ENCODE measurements at regions not wholly inside any gene's neighbourhood (a gene's known extent, or its start where the extent isn't known, plus 50 kb on each side); places are given as distances from the start of the nearest gene placed in this dataset.
"Not testable (repeated sequence)": the region's sequence is repeated elsewhere in the genome, so short reads cannot be mapped to it uniquely, and the experiment has no call there.

GRCh38 chr1:226461087-226461486, 53.2 kb upstream of the PARP1 start:
- in situ Hi-C loops (cut with MboI; ENCODE audit: low sequenced_read_pairs) = no loop called here

GRCh38 chr1:226463925-226464586, 56.2 kb upstream of the PARP1 start:
- in situ Hi-C loops (cut with MboI; ENCODE audit: low sequenced_read_pairs) = no loop called here

DNA sequence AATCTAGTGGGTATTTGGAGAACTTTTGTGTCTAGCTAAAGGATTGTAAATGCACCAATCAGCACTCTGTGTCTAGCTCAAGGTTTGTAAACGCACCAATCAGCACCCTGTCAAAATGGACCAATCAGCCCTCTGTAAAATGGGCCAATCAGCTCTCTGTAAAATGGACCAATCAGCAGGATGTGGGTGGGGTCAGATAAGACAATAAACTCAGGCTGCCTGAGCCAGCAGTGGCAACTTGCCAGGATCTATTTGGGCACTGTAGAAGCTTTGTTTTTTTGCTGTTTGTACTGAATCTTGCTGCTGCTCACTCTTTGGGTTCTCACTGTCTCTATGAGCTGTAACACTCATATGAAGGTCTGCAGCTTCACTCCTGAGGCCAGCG, 56.7 kb upstream of the PARP1 start:
- in situ Hi-C loops (cut with MboI; ENCODE audit: low sequenced_read_pairs) = not testable (repeated sequence)

GRCh38 chr1:226466296-226466695, 58.4 kb upstream of the PARP1 start:
- in situ Hi-C loops (cut with MboI; ENCODE audit: low sequenced_read_pairs) = no loop called here

GRCh38 chr1:226467443-226467842, 59.5 kb upstream of the PARP1 start:
- in situ Hi-C loops (cut with MboI; ENCODE audit: low sequenced_read_pairs) = no loop called here

DNA sequence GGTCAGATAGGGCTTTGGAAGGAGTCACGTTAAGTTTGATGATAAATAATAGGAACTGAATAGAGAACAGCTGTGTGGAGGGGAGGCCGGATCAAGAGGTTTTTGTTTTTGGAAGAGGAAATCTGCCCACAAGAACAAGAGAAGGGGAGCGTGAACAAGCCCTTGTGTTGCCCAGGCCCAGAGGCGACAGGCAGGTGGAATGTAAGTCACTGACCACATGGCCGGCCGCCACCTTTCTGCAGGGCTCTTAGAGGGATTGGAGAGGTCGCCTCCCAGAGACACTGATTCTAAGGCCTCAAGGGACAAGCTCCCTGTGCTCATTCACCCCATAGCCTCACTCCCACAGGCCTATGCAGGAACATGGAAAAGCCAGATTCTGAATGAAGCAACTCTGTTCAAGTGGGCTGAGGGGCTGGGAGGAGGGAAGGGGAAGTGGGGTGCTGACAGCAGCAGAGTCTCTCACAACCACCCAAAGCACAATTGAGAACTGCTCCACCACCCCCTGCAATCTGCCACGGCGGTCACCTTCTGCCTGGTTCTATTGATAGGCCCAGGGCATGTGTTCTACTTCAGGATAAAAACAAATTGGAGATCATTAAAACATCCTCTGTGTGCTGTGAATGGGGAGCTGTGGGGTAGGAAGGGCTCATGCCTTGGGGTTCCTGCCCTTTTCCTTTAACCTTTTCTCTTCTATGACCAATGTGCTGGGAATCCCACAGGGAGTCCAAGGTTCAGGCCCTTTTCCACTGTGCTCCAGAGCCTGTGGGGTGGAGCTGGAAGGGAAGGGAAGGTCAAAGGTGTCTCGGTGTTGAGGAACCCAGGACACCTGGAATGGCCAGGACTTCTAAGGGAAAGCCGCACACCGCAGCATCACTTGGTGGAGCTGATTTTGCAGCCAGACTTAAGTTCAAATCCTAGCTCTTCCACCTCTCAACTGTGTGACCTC, 63.3 kb upstream of the PARP1 start:
- in situ Hi-C loops (cut with MboI; ENCODE audit: low sequenced_read_pairs) = no loop called here

DNA sequence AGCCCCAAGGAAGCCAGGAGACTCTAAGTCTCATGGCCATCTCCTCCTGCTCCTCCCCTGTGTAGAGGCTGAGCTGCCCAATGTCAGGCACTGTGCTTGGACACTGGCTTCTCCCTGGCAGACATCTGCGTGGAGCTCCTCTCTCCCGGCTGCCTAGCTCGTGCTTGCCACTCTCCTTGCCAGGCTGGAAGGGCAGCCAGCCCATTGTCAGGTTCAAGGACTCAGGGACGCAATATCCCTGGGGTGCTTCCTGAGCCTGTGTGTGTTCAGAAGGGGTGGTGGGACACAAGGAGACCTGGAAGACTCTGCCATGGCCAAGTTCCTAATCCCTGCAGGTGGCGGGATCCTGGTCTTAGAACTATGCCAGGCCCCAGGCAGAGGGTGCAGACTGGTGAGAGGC, 65.4 kb upstream of the PARP1 start:
- in situ Hi-C loops (cut with MboI; ENCODE audit: low sequenced_read_pairs) = no loop called here

- in situ Hi-C loops (cut with MboI; ENCODE audit: low sequenced_read_pairs) = no loop called here
Measured at GRCh38 chr1:226474041-226474440, 66.1 kb upstream of the PARP1 start.

GRCh38 chr1:226474443-226475141, 66.7 kb upstream of the PARP1 start:
- in situ Hi-C loops (cut with MboI; ENCODE audit: low sequenced_read_pairs) = no loop called here

DNA sequence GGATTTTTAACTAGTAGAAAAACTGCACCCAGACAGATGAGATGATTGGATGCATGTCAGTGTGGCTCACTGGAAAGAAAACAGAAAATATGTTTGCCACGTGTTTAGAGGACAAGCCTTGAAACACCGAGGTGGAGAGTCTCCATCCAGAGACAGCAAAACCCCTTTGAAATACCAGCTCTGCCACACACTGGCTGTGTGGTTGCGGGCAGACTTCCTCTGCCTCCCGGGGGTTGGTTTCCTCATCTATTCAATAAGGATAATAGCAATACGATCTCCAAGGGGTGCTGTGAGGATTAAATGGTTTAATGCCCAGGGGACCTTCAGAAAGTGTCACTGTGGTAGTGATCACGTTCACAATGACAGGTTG, 67.2 kb upstream of the PARP1 start:
- in situ Hi-C loops (cut with MboI; ENCODE audit: low sequenced_read_pairs) = no loop called here

DNA sequence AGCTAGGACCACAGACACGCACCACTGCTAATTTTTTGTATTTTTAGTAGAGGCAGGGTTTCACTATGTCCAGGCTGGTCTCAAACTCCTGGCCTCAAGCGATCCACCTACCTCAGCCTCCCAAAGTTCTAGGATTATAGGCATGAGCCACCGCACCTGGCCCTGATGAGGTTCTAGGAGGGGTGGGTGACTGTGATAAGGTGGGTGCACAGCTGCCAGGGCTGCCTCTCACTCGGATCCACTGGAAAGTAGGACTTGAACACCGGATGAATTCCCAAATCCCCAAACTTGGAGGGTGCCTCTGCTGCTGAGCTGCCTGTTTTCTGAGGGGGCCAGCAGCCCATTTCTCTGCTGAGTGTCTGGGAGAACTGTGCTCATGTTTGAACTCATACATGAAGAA, 68.2 kb upstream of the PARP1 start:
- in situ Hi-C loops (cut with MboI; ENCODE audit: low sequenced_read_pairs) = no loop called here

- in situ Hi-C loops (cut with MboI; ENCODE audit: low sequenced_read_pairs) = no loop called here
Measured at GRCh38 chr1:226476648-226477319, 68.9 kb upstream of the PARP1 start.

DNA sequence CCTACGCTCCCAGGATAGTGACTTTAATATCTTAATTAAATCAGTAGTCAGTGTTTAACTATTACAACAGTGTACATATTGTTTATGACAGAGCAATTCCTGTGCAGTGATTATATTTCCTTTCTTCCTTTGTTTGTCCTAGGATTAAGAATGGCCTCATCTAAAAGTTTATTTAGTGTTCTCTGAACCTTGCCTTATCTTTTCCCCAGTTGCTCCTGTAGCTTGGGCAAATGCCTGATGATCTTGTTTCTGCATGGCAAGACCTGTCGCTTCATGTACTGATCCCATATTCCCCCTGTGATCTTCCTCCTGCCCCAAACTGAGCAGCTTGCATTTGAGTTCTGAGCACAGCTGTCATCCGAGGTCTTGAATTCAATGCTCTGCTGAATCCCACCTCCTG, 69.1 kb upstream of the STUM start:
- in situ Hi-C loops (cut with MboI; ENCODE audit: low sequenced_read_pairs) = no loop called here

- in situ Hi-C loops (cut with MboI; ENCODE audit: low sequenced_read_pairs) = no loop called here
Measured at GRCh38 chr1:226480461-226480860, 68.1 kb upstream of the STUM start.

- in situ Hi-C loops (cut with MboI; ENCODE audit: low sequenced_read_pairs) = no loop called here
Measured at GRCh38 chr1:226481133-226481532, 67.4 kb upstream of the STUM start.

- in situ Hi-C loops (cut with MboI; ENCODE audit: low sequenced_read_pairs) = no loop called here
Measured at GRCh38 chr1:226482196-226482595, 66.4 kb upstream of the STUM start.

GRCh38 chr1:226482975-226483700, 65.4 kb upstream of the STUM start:
- in situ Hi-C loops (cut with MboI; ENCODE audit: low sequenced_read_pairs) = no loop called here

DNA sequence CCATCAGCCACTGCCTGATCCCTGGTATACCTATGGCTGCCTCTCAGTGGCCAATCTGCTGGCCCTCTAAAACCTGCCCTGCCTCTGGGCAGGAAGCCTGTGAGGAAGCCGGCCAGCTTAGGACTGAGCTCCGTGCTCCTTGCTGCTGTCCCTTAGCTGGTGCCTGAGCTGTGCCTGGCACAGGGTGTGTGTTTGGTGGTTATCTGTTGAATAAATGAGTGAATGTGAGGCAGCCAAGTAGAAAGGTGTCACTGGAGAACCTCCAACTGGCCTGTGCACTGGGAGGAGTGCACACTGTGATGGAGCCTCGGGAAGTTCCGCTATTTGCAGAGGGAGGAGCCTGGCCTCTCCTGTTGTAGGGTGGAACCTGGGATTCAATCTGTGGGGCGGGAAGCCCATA, 63.4 kb upstream of the STUM start:
- in situ Hi-C loops (cut with MboI; ENCODE audit: low sequenced_read_pairs) = no loop called here

DNA sequence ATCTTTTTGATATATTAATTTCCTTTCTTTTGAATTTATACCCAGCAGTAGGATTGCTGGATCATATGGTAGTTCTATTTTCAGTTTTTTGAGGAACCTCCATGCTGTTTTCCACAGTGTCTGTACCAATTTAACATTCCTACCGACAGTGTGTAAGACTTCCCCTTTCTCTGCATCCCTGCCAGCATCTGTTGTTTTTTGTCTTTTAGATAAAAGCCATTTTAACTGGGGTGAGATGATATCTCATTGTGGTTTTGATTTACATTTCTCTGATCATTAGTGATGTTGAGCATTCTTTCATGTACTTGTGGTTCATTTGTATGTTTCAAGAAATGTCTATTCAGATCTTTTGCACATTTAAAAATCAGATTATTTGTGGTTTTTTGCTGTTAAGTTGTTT, 62.4 kb upstream of the STUM start:
- in situ Hi-C loops (cut with MboI; ENCODE audit: low sequenced_read_pairs) = no loop called here

DNA sequence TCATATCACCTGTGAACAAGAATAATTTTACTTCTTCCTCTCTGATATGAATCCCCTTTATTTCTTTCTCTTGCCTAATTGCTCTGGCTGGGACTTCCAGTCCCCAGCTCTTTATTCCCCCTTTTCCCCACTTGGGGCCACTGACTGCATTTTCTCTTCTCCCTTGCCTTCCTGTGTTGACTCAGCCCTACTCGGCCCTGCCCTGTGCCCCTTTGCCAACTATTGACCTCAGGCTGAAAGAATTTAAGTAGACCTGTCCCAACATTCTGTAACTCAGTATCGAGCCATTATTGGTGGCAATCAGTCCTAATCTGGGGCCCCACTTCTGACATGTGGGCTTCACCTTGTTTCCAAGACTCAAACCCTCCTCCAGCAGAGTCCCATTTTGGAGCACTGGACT, 60.6 kb upstream of the STUM start:
- in situ Hi-C loops (cut with MboI; ENCODE audit: low sequenced_read_pairs) = no loop called here

Data from HL-60/S4 (cell line).